Mammary epithelial cell (primary cell): ENCODE measurements at regions not wholly inside any gene's neighbourhood (a gene's known extent, or its start where the extent isn't known, plus 50 kb on each side); places are given as distances from the start of the nearest gene placed in this dataset.

Experiments used
- EZH2 ChIP-seq: IDR thresholded peaks from 2 replicates; pipeline ENCODE4 v1.6.1; 2012; ENCODE audit warnings: low read length, inconsistent platforms, borderline replicate concordance
- TF ChIP-seq, protein P1 (sequence below), 2 donors: IDR thresholded peaks in 1 of 2; conservative IDR thresholded peaks in 1 of 2; 2 replicates each; pipeline ENCODE4 v1.5.1; 2011 to 2012; ENCODE audit warnings: inconsistent platforms in 2 of 2, low read length in 2 of 2, mild to moderate bottlenecking in 2 of 2, control low read depth in 1 of 2, low read depth in 1 of 2; ENCODE audit not compliant: insufficient read depth in 1 of 2; ENCODE audit errors: extremely low read depth in 1 of 2

GRCh38 chr15:79539401-79539800, 107.3 kb downstream of the MINAR1 start:
- TF ChIP-seq EZH2: no peak
- TF ChIP-seq, protein P1, sequence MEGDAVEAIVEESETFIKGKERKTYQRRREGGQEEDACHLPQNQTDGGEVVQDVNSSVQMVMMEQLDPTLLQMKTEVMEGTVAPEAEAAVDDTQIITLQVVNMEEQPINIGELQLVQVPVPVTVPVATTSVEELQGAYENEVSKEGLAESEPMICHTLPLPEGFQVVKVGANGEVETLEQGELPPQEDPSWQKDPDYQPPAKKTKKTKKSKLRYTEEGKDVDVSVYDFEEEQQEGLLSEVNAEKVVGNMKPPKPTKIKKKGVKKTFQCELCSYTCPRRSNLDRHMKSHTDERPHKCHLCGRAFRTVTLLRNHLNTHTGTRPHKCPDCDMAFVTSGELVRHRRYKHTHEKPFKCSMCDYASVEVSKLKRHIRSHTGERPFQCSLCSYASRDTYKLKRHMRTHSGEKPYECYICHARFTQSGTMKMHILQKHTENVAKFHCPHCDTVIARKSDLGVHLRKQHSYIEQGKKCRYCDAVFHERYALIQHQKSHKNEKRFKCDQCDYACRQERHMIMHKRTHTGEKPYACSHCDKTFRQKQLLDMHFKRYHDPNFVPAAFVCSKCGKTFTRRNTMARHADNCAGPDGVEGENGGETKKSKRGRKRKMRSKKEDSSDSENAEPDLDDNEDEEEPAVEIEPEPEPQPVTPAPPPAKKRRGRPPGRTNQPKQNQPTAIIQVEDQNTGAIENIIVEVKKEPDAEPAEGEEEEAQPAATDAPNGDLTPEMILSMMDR (conservative IDR thresholded peaks at IDR 0.05 in 1 of 2, IDR thresholded peaks at IDR 0.05 in 1 of 2; ENCODE audit: extremely low read depth in 1 of 2, insufficient read depth in 1 of 2, low read depth in 1 of 2, low read length in 2 of 2): no peak
